Astrocyte of the spinal cord (primary cell): ENCODE measurements at regions not wholly inside any gene's neighbourhood (a gene's known extent, or its start where the extent isn't known, plus 50 kb on each side); places are given as distances from the start of the nearest gene placed in this dataset.

Experiments
- DNase-seq: peaks from one replicate; pipeline ENCODE4 v3.0.0; 2011; ENCODE audit warnings: low read depth, low spot score
- H3K4me3 ChIP-seq: 2 replicates; pipeline ENCODE4 v1.5.1; 2011; ENCODE audit warnings: low read depth, mild to moderate bottlenecking, low read length, moderate library complexity
- CTCF ChIP-seq: IDR thresholded peaks from 2 replicates; pipeline ENCODE4 v1.5.1; 2012; ENCODE audit warnings: low read depth, mild to moderate bottlenecking, low read length, inconsistent platforms
- in situ Hi-C: cut with HindIII; loops from 2 replicates; pipeline ENCODE4 v1.10.0; 2017; ENCODE audit warnings: low sequenced_read_pairs

- TF ChIP-seq CTCF = no peak
- no peak overlapping the region for H3K4me3 ChIP-seq
- in situ Hi-C loops = no loop called here
- DNase-seq = no peak
Observed at GRCh38 chr14:56417173-56417572, 162.4 kb upstream of the TMEM260 start.

GRCh38 chr14:56419750-56420149, 159.8 kb upstream of the TMEM260 start:
- no peak overlapping the region for H3K4me3 ChIP-seq
- in situ Hi-C loops = no loop called here
- no peak for DNase-seq
- TF ChIP-seq CTCF = no peak

- in situ Hi-C loops = no loop called here
- DNase-seq = no peak
- no peak for TF ChIP-seq CTCF
- H3K4me3 ChIP-seq = no peak overlapping the region
Observed at GRCh38 chr14:56422221-56422620, 157.4 kb upstream of the TMEM260 start.

GRCh38 chr14:56422703-56423213, 156.8 kb upstream of the TMEM260 start:
- peak; percentile 79 for TF ChIP-seq CTCF
- in situ Hi-C loops = no loop called here
- no peak overlapping the region for H3K4me3 ChIP-seq
- DNase-seq = peak; percentile 78

- peak; percentile 51 for DNase-seq
- no peak overlapping the region for H3K4me3 ChIP-seq
- no peak for TF ChIP-seq CTCF
- in situ Hi-C loops = no loop called here
Observed at GRCh38 chr14:56423544-56423943, 156.1 kb upstream of the TMEM260 start.

GRCh38 chr14:56431013-56431412, 148.6 kb upstream of the TMEM260 start:
- no peak for TF ChIP-seq CTCF
- in situ Hi-C loops = no loop called here
- H3K4me3 ChIP-seq = no peak overlapping the region
- no peak for DNase-seq
